HEK293 (cell line): ENCODE measurements at regions not wholly inside any gene's neighbourhood (a gene's known extent, or its start where the extent isn't known, plus 50 kb on each side); places are given as distances from the start of the nearest gene placed in this dataset.
A peak's percentile ranks its signal among the peaks of the same experiment; 100 is the strongest.

Source experiments
- CTCF ChIA-PET: fragments of 350-600 bp; formaldehyde crosslinking; extraction: SDS; loops from one replicate; lab custom pipeline; 2021; ENCODE audit warnings: antibody characterized with exemption; lab: Yijun Ruan, JAX
- POLR2A ChIA-PET: fragments of 300-600 bp; formaldehyde crosslinking; extraction: SDS; loops from one replicate; lab custom pipeline; 2020; ENCODE audit warnings: antibody characterized with exemption, inconsistent platforms; lab: Yijun Ruan, JAX
- H3K27ac ChIP-seq: fragments of 200-500 bp; sonication (Bioruptor generic); 2 replicates; pipeline ENCODE4 v1.5.1; 2014; ENCODE audit warnings: low read depth, low read length, control low read depth, inconsistent platforms; ENCODE audit errors: extremely low read depth
- H3K36me3 ChIP-seq, 2 experiments: fragments of 200-500 bp in 1 of 2; sonication (Bioruptor generic) in 1 of 2; 1 replicate in 1 of 2; 2 replicates in 1 of 2; pipeline ENCODE4 v1.5.1; 2014 to 2017; ENCODE audit warnings: inconsistent platforms in 2 of 2, low read length in 2 of 2; ENCODE audit not compliant: control insufficient read depth in 2 of 2, insufficient read depth in 1 of 2
- H3K4me1 ChIP-seq: fragments of 200-500 bp; sonication (Bioruptor generic); 2 replicates; pipeline ENCODE4 v1.5.1; 2014; ENCODE audit warnings: mild to moderate bottlenecking, low read length, inconsistent platforms; ENCODE audit not compliant: control insufficient read depth, insufficient read depth
- H3K4me3 ChIP-seq: 2 replicates; pipeline ENCODE4 v1.5.1; 2011; ENCODE audit warnings: low read depth, mild to moderate bottlenecking, control low read depth, low read length, moderate library complexity
- H3K9me3 ChIP-seq: fragments of 200-500 bp; sonication (Bioruptor generic); 2 replicates; pipeline ENCODE4 v1.5.1; 2014; ENCODE audit warnings: low read depth, low read length, inconsistent platforms; ENCODE audit not compliant: control insufficient read depth, insufficient read depth
- PRDM10 ChIP-seq: fragments of 450-650 bp; formaldehyde crosslinking; IDR thresholded peaks from 2 replicates; pipeline ENCODE4 v1.5.1; 2016; ENCODE audit warnings: missing biosample characterization, missing genetic modification characterization
- SCRT2 ChIP-seq: fragments of 450-650 bp; formaldehyde crosslinking; IDR thresholded peaks from 2 replicates; pipeline ENCODE4 v1.5.1; 2016; ENCODE audit warnings: missing biosample characterization, missing genetic modification characterization
- YY2 ChIP-seq: fragments of 450-650 bp; formaldehyde crosslinking; IDR thresholded peaks from 2 replicates; pipeline ENCODE4 v1.5.1; 2016; ENCODE audit warnings: missing biosample characterization, missing genetic modification characterization
- ZEB2 ChIP-seq: fragments of 450-650 bp; formaldehyde crosslinking; IDR thresholded peaks from 2 replicates; pipeline ENCODE4 v1.5.1; 2016; ENCODE audit warnings: missing biosample characterization, missing genetic modification characterization
- ZFHX2 ChIP-seq: fragments of 450-650 bp; formaldehyde crosslinking; conservative IDR thresholded peaks from 2 replicates; pipeline ENCODE4 v1.5.1; 2016; ENCODE audit warnings: missing biosample characterization, missing genetic modification characterization
- ZNF16 ChIP-seq: fragments of 450-650 bp; formaldehyde crosslinking; IDR thresholded peaks from 2 replicates; pipeline ENCODE4 v1.5.1; 2016; ENCODE audit warnings: low read depth, missing biosample characterization, missing genetic modification characterization
- ZNF211 ChIP-seq: fragments of 450-650 bp; formaldehyde crosslinking; IDR thresholded peaks from 2 replicates; pipeline ENCODE4 v1.5.1; 2016; ENCODE audit warnings: low read depth, missing biosample characterization, missing genetic modification characterization
- ZNF239 ChIP-seq: fragments of 450-650 bp; formaldehyde crosslinking; IDR thresholded peaks from 2 replicates; pipeline ENCODE4 v1.5.1; 2016; ENCODE audit warnings: missing biosample characterization, missing genetic modification characterization
- ZNF26 ChIP-seq: fragments of 450-650 bp; formaldehyde crosslinking; IDR thresholded peaks from 2 replicates; pipeline ENCODE4 v1.5.1; 2016; ENCODE audit warnings: missing biosample characterization, missing genetic modification characterization
- ZNF302 ChIP-seq: fragments of 450-650 bp; formaldehyde crosslinking; IDR thresholded peaks from 2 replicates; pipeline ENCODE4 v1.5.1; 2016; ENCODE audit warnings: missing biosample characterization, missing genetic modification characterization, low read depth
- ZNF341 ChIP-seq: fragments of 450-650 bp; formaldehyde crosslinking; IDR thresholded peaks from 2 replicates; pipeline ENCODE4; 2016; ENCODE audit warnings: low read depth, missing biosample characterization, missing genetic modification characterization
- ZNF350 ChIP-seq: fragments of 450-650 bp; formaldehyde crosslinking; IDR thresholded peaks from 2 replicates; pipeline ENCODE4 v1.5.0; 2017; ENCODE audit warnings: missing biosample characterization, mild to moderate bottlenecking, missing genetic modification characterization
- ZNF366 ChIP-seq: fragments of 450-650 bp; formaldehyde crosslinking; conservative IDR thresholded peaks from 2 replicates; pipeline ENCODE4 v1.5.1; 2016; ENCODE audit warnings: missing biosample characterization, missing genetic modification characterization
- ZNF48 ChIP-seq: fragments of 450-650 bp; formaldehyde crosslinking; IDR thresholded peaks from 2 replicates; pipeline ENCODE4 v1.5.1; 2016; ENCODE audit warnings: missing biosample characterization, missing genetic modification characterization
- ZNF513 ChIP-seq: fragments of 450-650 bp; IDR thresholded peaks from 2 replicates; pipeline ENCODE4 v1.5.1; 2018; ENCODE audit warnings: missing biosample characterization, missing genetic modification characterization
- ZNF529 ChIP-seq: fragments of 450-650 bp; formaldehyde crosslinking; IDR thresholded peaks from 2 replicates; pipeline ENCODE4 v1.5.1; 2017; ENCODE audit warnings: missing genetic modification characterization, missing biosample characterization; ENCODE audit not compliant: insufficient replicate concordance
- ZNF623 ChIP-seq: fragments of 450-650 bp; formaldehyde crosslinking; IDR thresholded peaks from 2 replicates; pipeline ENCODE4 v1.5.1; 2016; ENCODE audit warnings: missing biosample characterization, missing genetic modification characterization
- ZNF670 ChIP-seq: fragments of 450-650 bp; formaldehyde crosslinking; IDR thresholded peaks from 2 replicates; pipeline ENCODE4 v1.5.1; 2016; ENCODE audit warnings: missing biosample characterization, missing genetic modification characterization, low read depth
- ZNF76 ChIP-seq: fragments of 450-650 bp; formaldehyde crosslinking; IDR thresholded peaks from 2 replicates; pipeline ENCODE4; 2016; ENCODE audit warnings: low read depth, missing biosample characterization, missing genetic modification characterization, borderline replicate concordance
- ZNF843 ChIP-seq: fragments of 450-650 bp; formaldehyde crosslinking; IDR thresholded peaks from 2 replicates; pipeline ENCODE4 v1.5.1; 2016; ENCODE audit warnings: missing biosample characterization, missing genetic modification characterization

GRCh38 chr7:26443006-26443405 lies 151.3 kb downstream of the SNX10 start (continued):
- TF ChIP-seq ZNF843 (tag by site-specific recombination): no peak
- TF ChIP-seq ZNF48 (tag by site-specific recombination): no peak
- no peak for TF ChIP-seq ZNF366 (tag by site-specific recombination)
- no peak for TF ChIP-seq ZNF302 (tag by site-specific recombination)
- no peak for TF ChIP-seq ZNF513 (tag by site-specific recombination)
- TF ChIP-seq ZNF239 (tag by site-specific recombination): no peak
- TF ChIP-seq ZNF211 (tag by site-specific recombination): no peak
- TF ChIP-seq ZNF16: no peak
- TF ChIP-seq ZNF26 (tag by site-specific recombination): no peak
- TF ChIP-seq ZNF670: no peak

- no peak overlapping the region for H3K4me3 ChIP-seq
- TF ChIP-seq ZNF529 (tag by site-specific recombination) (no peak), ZNF341 (tag by site-specific recombination) (peak; percentile 61)
- CTCF ChIA-PET: no interaction called here
- H3K36me3 ChIP-seq: no peaks in the 10 kb centered on the region
- H3K27ac ChIP-seq: no peak overlapping the region
- peaks cover 15% of the 10 kb centered on the region for H3K4me1 ChIP-seq
- no peaks in the 10 kb centered on the region for H3K9me3 ChIP-seq
- POLR2A ChIA-PET: no interaction called here
These were observed 152.1 kb downstream of the SNX10 start for GRCh38 chr7:26443751-26444150.

GRCh38 chr7:26444555-26444954 lies 152.9 kb downstream of the SNX10 start:
- Histone ChIP-seq H3K27ac (no peak overlapping the region), H3K4me1 (peaks cover 15% of the 10 kb centered on the region), H3K9me3 (no peaks in the 10 kb centered on the region), H3K4me3 (no peak overlapping the region), H3K36me3 (no peaks in the 10 kb centered on the region)
- TF ChIP-seq ZEB2 (tag by site-specific recombination) (no peak), ZNF366 (tag by site-specific recombination) (no peak), SCRT2 (tag by site-specific recombination) (no peak), ZFHX2 (tag by site-specific recombination) (peak; percentile 16; the same call in 1 of the 2 replicates), ZNF623 (tag by site-specific recombination) (peak; percentile 45; the same call in 1 of the 2 replicates), ZNF350 (tag by site-specific recombination) (no peak), ZNF76 (tag by site-specific recombination) (no peak), PRDM10 (tag by site-specific recombination) (no peak), YY2 (tag by site-specific recombination) (no peak)
- ChIA-PET POLR2A (no interaction called here), CTCF (no interaction called here)
